AML-193 (cell line): ENCODE measurements at regions not wholly inside any gene's neighbourhood (a gene's known extent, or its start where the extent isn't known, plus 50 kb on each side); places are given as distances from the start of the nearest gene placed in this dataset.
"Not testable (repeated sequence)": the region's sequence is repeated elsewhere in the genome, so short reads cannot be mapped to it uniquely, and the experiment has no call there.

Experiments used
- DNase-seq, 2 experiments: peaks; one replicate each; lab custom pipeline; 2025; lab: John Stamatoyannopoulos, UW

GRCh38 chr12:9411616-9412268 is 196.0 kb downstream of the KLRB1 start:
- not testable (repeated sequence) for DNase-seq

GRCh38 chr12:9407425-9407748 is 199.2 kb upstream of the PZP start:
- DNase-seq = not testable (repeated sequence)

DNA sequence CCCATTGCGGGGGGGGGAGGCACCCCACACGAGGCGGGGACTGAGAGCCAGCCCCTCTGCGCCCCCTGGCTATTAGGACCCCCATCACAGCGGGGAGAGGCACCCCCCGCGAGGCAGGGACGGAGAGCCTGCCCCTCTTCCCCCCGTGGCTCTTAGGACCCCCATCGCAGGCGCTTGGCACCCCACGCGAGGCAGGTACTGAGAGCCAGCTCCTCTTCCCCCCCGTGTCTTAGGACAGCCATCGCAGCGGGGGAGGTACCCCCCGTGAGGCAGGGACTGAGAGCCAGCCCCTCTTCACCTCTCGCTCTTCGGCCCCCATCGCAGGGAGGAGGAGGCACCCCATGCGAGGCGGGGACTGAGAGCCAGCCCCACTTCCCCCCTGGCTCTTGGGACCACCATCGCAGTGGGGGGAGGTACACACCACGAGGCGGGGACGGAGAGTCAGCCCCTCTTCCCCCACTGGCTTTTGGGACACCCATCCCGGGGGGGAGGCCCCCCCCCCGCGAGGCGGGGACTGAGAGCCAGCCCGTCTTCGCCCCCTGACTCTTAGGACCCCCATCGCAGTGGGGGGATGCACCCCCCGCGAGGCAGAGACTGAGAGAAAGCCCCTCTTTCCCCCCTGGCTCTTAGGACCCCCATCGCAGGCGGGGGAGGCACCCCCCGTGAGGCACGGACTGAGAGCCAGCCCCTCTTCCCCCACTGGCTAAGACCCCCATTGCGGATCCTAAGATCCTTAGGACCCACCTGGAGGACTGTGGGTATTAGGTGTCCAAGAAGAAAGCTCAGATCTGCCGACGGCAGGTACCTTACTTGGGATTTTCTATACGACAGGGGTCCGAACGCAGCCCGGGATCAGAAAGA is 198.6 kb upstream of the PZP start:
- no peak for DNase-seq

GRCh38 chr12:9405886-9406563 is 197.8 kb upstream of the PZP start:
- no peak for DNase-seq

DNA sequence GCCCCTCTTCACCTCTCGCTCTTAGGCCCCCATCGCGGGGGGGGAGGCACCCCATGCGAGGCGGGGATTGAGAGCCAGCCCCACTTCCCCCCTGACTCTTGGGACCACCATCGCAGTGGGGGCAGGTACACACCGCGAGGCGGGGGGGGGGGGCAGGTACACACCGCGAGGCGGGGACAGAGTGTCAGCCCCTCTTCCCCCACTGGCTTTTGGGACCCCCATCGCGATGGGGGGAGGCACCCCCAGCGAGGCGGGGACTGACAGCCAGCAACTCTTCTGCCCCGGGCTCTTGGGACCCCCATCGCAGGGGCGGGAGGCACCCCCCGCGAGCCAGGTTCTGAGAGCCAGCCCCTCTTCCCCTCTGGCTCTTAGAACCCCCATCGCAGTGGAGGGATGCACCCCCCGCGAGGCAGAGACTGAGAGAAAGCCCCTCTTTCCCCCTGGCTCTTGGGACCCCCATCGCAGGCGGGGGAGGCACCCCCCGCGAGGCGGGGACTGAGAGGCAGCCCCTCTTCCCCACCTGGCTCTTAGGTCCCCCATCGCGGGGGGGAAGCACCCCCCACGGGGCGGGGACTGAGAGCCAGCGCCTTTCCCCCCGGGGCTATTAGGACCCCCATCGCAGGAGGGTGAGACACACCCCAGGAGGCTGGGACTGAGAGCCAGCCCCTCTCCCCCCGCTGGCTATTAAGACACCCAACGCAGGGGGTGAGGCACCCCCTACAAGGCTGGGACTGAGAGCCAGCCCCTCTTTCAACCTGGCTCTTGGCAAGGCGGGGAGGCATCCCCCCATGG is 196.5 kb upstream of the PZP start:
- no peak for DNase-seq

DNA sequence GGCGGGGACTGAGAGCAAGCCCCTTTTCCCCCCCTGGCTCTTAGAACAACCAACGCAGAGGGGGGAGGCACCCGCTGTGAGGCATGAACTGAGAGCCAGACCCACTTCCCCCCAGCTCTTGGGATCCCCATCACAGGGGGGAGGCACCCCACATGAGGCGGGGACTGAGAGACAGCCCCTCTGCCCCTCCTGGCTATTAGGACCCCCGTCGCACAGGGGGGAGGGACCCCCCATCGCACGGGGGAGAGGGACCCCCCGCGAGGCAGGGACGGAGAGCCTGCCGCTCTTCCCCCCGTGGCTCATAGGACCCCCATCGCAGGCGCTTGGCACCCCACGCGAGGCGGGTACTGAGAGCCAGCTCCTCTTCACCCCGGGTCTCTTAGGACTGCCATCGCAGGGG is 195.8 kb upstream of the PZP start:
- no peak for DNase-seq

DNA sequence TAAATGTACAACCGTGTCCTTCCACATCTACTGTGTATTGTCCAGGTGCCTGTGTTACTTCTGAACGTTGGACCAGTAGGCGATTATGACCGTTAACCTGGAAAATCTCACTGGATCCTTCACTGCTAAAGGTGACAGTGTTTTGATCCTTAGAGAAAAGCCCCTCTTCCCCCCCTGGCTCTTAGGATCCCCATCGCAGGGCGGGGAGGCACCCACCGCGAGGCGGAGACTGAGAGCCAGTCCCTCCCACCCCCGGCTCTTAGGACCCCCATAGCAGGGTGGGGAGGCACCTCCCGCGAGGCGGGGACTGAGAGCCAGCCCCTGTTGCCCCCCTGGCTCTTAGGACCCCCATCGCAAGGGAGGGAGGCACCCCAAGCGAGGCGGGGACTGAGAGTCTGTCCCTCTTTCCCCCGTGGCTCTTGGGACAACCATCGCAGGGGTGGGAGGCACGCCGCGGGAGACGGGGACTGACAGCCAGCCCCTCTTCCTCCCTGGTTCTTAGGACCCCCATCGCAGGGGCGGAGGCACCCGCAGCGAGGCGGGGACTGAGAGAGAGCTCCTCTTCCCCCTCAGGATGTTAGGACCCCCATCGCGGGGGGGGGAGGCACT is 194.3 kb upstream of the PZP start:
- not testable (repeated sequence) for DNase-seq

GRCh38 chr12:9396367-9396766 is 188.2 kb upstream of the PZP start:
- DNase-seq = not testable (repeated sequence)

DNA sequence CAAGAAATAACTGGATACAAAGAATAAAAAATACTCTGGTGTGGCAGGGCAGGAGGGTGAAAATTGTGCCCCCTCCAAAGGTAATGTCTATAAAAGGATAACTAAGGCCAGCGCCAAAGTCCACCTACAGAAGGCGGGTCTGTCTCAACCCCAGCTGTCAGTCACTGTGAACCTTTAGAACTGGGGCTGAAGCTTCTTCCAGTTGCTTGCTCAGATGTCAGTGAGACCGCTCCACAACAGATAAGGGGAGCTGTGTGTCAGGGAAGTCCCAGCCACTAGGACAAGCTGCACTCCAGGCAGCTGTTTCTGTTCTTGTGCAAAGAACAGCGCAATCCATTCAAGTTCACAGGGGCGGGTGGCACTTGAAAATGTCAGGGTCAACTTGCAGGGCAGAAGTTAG is 187.0 kb upstream of the PZP start:
- not testable (repeated sequence) for DNase-seq

- DNase-seq = no peak
Measured at GRCh38 chr12:9392842-9393241, 184.6 kb upstream of the PZP start.

DNA sequence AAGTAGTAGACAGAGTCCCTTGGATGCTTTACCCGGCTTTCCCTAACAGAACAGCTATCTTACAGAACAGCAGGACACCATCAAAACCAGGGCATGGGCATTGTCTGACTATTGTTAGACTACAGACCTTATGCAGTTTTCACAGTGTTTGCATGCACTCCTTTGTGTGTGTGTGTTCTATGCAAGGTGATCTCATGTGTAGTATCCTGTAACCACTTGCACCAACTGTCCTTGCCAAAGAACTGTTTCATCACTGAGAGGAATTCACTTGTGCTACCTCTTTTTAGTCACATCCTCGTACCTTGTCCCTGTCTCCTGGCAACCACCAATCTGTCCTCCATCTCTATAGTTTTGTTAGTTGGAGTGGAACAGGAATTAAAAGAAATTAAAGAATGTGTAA is 183.6 kb upstream of the PZP start:
- no peak for DNase-seq

DNA sequence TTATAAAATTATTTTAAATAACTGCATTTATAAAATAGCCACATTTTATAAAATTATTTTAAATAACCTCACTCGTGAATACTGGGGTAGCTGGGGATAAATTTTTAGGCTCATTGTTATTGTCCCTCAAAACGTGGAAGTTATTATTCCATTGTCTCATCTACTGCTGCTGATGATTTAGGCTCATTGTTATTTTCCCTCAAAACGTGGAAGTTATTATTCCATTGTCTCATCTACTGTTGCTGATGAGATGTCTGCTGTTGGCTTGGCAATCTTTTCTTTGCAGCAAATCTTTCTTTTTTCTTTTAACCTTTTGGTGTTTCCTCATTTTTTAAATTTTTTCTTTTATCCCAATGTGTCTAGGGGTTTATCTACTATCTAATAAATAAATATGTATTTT is 182.6 kb upstream of the PZP start:
- no peak for DNase-seq

DNA sequence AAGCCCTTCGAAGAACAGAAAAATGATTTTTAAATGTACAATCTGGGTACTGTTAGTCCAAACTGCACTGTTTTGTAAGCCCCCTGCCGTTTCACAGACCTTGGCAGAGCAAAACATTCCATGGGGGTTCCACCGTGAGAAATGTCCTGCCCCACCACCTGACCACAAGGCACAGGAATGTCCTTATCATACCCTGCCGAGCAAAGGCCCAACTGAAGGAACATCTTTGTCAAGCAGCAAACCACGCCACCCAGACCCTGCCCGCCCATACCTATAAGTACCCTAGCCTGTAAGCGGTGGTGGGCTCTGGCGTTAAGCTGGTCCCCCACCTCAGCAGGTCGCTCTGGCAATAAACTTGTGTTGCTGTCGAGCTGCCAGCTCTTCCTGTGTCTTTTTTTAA is 181.6 kb upstream of the PZP start:
- DNase-seq = no peak

GRCh38 chr12:9388379-9388778 is 180.2 kb upstream of the PZP start:
- no peak for DNase-seq

DNA sequence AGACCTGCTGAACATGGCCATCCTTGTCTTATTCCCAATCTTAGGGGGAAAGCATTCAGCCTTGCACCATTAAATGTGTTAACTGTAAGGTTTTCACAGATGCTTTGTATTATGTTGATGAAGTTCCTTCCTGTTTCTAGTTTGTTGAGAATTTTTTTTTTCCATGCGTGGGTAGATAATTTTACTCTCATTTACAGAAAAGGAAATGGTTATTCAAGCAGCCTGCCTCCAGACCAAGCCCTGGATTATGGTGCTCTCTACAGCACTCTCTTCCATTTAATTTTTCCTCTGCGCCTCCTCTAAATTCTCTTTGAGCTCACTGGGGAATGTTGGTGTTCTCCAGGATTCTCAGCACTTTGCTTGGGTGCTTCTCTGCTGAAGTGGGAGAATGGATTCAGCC is 179.3 kb upstream of the PZP start:
- DNase-seq = no peak

DNA sequence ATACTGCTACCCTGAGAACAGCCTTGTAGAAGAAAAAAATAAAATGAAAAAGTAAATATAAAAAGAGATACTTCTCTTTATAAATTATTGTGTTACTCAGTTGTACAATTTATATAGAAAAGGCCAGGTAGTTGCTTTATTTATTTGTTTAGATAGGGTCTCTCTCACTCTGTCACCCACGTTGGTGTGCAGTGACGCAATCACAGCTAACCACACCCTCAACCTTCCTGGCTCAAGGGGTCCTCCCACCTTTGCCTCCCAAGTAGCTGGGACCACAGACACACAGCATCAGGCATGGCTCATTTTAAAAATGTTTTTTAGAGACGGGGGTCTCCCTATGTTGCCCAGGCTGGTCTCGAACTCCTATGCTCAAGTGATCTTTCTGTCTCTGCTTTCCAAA is 175.4 kb upstream of the PZP start:
- DNase-seq = no peak

DNA sequence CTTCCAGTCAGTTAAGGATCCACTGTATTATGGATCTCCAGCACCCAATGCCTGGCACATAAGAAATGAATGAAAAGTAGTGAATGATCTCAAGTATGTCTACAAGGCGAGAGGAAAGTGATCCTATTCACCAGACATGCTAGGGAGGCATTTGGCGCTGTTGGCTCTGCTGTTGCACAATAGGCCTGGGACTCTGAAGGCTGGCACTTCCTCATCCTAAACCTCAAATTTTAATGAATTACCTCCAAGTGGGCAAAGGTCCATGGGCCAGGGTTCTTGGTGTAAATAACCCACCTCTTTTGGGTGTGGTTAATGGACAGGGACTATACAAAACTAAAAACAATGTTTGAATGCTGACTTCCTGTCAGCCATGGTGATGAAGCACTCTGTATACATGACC is 173.4 kb upstream of the PZP start:
- peak; percentile 60 to 68 for DNase-seq

GRCh38 chr12:9380650-9381049 is 172.5 kb upstream of the PZP start:
- no peak for DNase-seq

DNA sequence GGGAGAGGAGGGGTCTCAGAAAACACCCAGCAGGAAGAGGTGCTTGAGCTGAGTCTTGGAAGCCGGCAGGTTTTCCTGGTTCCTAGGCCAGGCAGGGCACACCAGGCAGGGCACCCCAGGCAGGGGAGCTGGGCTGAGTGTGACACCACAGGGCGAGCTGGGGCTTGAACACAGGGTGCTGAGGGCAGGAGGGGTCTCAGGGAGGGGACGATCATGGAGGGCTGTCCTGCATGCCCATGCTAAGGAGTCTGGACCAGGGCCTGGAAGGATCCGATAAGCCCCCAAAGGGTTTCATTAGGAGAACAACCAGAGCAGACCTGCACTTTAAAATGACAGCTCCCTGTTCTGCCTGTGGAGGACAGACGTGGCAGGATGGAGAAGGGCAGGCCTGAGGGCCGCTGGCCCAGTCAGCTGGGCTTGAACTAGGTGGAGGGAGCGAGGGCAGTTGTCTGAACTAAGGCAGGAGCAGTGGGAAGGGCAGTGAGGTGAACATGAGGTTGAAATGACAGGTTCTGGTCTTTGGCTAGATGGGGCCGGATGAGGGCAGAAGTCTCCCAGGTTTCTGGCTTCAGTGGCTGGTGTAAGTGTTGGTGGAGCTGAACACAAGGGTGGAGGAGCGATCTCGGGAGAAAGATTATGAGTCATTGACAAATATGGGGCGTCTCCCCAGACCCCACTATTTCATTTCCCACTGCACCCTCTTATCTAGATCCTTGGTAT is 171.0 kb upstream of the PZP start:
- DNase-seq = no peak

DNA sequence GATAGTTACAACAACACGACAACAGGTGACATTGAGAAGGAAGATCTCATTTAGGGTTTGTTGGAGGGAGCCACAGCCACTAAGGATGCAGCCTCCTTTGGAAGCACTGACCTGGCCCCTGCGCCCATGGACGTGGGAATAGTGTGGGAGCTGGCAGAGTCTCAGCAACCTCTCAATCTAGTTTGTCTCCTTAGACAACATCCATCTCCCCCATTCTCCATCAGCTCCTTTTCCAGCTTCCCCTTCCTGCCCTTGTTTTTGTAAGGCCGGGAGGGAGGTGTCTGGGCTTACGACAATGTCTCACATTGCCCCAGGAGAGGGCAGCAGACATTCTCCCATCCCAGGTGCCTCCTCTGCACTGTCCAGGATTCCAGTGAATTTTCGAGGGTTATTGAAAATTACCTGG is 170.2 kb upstream of the PZP start:
- no peak for DNase-seq

DNA sequence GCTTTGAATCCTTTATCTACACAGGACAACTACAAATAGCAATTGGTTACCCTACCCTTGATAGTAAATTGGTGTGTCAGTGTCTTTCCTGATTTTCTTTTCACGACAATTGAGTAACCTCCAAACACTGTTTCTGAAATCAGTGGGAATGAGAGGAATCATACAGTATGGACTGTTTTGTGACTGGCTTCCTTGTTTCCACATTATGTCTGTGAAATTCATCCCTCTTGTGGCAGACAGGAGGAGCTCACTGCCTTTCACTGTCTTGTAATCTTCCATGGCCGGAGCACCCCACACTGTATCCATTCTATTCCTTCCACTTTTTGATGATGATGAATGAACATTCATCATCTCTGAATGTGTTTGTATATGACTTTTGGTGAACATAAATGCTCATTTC is 164.0 kb upstream of the PZP start:
- DNase-seq = peak; percentile 9 to 10
